Endodermal cell (in vitro differentiated cells): ENCODE measurements at regions not wholly inside any gene's neighbourhood (a gene's known extent, or its start where the extent isn't known, plus 50 kb on each side); places are given as distances from the start of the nearest gene placed in this dataset.

Experiments
- DNase-seq: peaks from one replicate; pipeline ENCODE4 v3.0.0-alpha.2; 2017
- H3K27ac ChIP-seq: 2 replicates; pipeline ENCODE4 v1.5.1; 2013; ENCODE audit warnings: mild to moderate bottlenecking, low read depth, low read length, moderate library complexity
- H3K27me3 ChIP-seq: 2 replicates; pipeline ENCODE4 v1.6.1; 2013; ENCODE audit warnings: mild to moderate bottlenecking, low read length, moderate library complexity; ENCODE audit not compliant: insufficient read depth, control insufficient read depth, poor library complexity, severe bottlenecking
- H3K36me3 ChIP-seq: 2 replicates; pipeline ENCODE4 v1.7.0; 2013; ENCODE audit warnings: mild to moderate bottlenecking, low read length, moderate library complexity; ENCODE audit not compliant: control insufficient read depth, insufficient read depth
- H3K4me1 ChIP-seq: one replicate; pipeline ENCODE4 v1.7.0; 2013; ENCODE audit warnings: low read length; ENCODE audit not compliant: control insufficient read depth, insufficient read depth
- H3K4me3 ChIP-seq: 2 replicates; pipeline ENCODE4 v1.5.1; 2013; ENCODE audit warnings: mild to moderate bottlenecking, low read length, moderate library complexity
- H3K9ac ChIP-seq: 2 replicates; pipeline ENCODE4 v1.6.1; 2013; ENCODE audit warnings: mild to moderate bottlenecking, low read length, moderate library complexity; ENCODE audit not compliant: poor library complexity, severe bottlenecking; ENCODE audit errors: extremely low read depth
- H3K9me3 ChIP-seq: 2 replicates; pipeline ENCODE4 v1.6.1; 2013; ENCODE audit warnings: mild to moderate bottlenecking, low read length, moderate library complexity; ENCODE audit not compliant: control insufficient read depth
- H3K27ac Mint-ChIP-seq: 2 replicates; pipeline ENCODE4 v1.8.0; 2020; ENCODE audit warnings: mixed read lengths
- H3K27me3 Mint-ChIP-seq: 2 replicates; pipeline ENCODE4 v1.8.0; 2021; ENCODE audit warnings: mild to moderate bottlenecking, mixed read lengths; ENCODE audit not compliant: insufficient read depth
- H3K36me3 Mint-ChIP-seq: 2 replicates; pipeline ENCODE4 v1.8.0; 2020; ENCODE audit warnings: low read depth, mixed read lengths
- H3K4me1 Mint-ChIP-seq: 2 replicates; pipeline ENCODE4 v1.8.0; 2020; ENCODE audit warnings: mixed read lengths
- H3K4me3 Mint-ChIP-seq: 2 replicates; pipeline ENCODE4 v1.8.0; 2020; ENCODE audit warnings: mild to moderate bottlenecking, moderate library complexity, mixed read lengths
- H3K9me3 Mint-ChIP-seq: 2 replicates; pipeline ENCODE4 v1.8.0; 2020; ENCODE audit warnings: mild to moderate bottlenecking, mixed read lengths
- WGBS, 2 experiments: methylation state at CpG; one replicate each; pipeline versions ENCODE4 v1.1.5 to v1.1.7; 2013; ENCODE audit warnings: missing lambda C conversion rate in 2 of 2, mixed read lengths in 1 of 2; ENCODE audit not compliant: insufficient coverage in 1 of 2, insufficient read length in 1 of 2; 5-methylcytosine and 5-hydroxymethylcytosine counted together
- TF ChIP-seq, protein P1 (sequence below): fragments of 200-600 bp; sonication (generic); conservative IDR thresholded peaks from 2 replicates; pipeline ENCODE4 v1.5.0; 2021; ENCODE audit warnings: antibody characterized with exemption, mild to moderate bottlenecking

DNA sequence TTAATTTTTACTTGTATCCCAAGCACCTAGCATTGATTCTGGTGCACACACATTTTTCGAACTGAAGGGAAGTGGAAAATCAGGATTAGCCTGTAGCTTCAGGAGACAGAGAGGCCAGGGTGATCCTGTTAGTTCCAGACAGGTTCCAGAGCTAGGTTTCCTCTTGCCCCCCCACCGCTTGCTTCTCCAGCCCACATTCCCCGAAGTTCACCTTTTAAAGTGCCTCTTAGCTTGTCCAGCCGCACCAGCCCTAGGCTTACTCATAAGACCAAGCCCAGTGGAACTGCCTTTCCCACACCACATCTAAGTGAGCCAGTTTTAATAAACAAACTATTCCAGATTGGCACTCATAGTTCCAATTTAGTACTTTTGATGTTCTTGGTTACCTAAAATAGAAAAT lies 898.6 kb upstream of the KLHL29 start:
- H3K9me3 ChIP-seq: peaks cover 15% of the 10 kb centered on the region
- H3K4me1 ChIP-seq: peaks cover 14% of the 10 kb centered on the region
- no peak overlapping the region for H3K9ac ChIP-seq
- peak; percentile 51 for DNase-seq
- H3K4me3 ChIP-seq: no peak overlapping the region
- Mint-ChIP-seq H3K4me3 (no peak overlapping the region), H3K9me3 (peaks cover 18% of the 10 kb centered on the region), H3K27me3 (no peaks in the 10 kb centered on the region), H3K36me3 (peaks cover 12% of the 10 kb centered on the region), H3K4me1 (peaks cover 14% of the 10 kb centered on the region), H3K27ac (no peak overlapping the region)
- no peak overlapping the region for H3K27ac ChIP-seq
- H3K27me3 ChIP-seq: no peaks in the 10 kb centered on the region
- no peaks in the 10 kb centered on the region for H3K36me3 ChIP-seq
- TF ChIP-seq, protein P1, sequence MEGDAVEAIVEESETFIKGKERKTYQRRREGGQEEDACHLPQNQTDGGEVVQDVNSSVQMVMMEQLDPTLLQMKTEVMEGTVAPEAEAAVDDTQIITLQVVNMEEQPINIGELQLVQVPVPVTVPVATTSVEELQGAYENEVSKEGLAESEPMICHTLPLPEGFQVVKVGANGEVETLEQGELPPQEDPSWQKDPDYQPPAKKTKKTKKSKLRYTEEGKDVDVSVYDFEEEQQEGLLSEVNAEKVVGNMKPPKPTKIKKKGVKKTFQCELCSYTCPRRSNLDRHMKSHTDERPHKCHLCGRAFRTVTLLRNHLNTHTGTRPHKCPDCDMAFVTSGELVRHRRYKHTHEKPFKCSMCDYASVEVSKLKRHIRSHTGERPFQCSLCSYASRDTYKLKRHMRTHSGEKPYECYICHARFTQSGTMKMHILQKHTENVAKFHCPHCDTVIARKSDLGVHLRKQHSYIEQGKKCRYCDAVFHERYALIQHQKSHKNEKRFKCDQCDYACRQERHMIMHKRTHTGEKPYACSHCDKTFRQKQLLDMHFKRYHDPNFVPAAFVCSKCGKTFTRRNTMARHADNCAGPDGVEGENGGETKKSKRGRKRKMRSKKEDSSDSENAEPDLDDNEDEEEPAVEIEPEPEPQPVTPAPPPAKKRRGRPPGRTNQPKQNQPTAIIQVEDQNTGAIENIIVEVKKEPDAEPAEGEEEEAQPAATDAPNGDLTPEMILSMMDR: no peak
- WGBS, 2 experiments: 82 to 93% methylated on average over 3 to 4 of the region's 4 CpGs

DNA sequence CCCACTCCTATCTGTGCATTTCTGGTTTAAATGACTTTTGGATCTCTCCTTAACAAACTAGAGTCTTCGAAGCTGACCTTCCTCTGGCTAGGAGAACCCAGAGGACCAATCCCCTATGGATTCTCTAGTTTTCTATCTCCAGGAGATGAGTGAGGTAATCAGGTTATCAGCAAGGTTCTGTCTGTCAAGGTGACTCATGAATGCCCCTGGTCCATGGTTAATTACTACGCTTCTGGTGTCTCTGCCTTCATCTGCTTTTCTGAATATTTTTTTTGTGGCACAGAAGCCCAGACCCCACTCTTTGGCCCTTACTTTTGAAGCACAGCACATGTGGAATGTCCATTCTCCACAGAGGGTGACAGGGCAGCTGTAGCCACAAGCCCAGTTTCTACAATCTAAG lies 897.9 kb upstream of the KLHL29 start:
- TF ChIP-seq, protein P1: no peak
- H3K36me3 ChIP-seq: no peaks in the 10 kb centered on the region
- WGBS, 2 experiments: 86 to 95% methylated on average over 1 to 2 of the region's 2 CpGs
- no peak overlapping the region for H3K27ac Mint-ChIP-seq
- H3K4me1 Mint-ChIP-seq: peaks cover 14% of the 10 kb centered on the region
- H3K36me3 Mint-ChIP-seq: peaks cover 12% of the 10 kb centered on the region
- H3K27me3 Mint-ChIP-seq: no peaks in the 10 kb centered on the region
- no peak for DNase-seq
- H3K4me1 ChIP-seq: peaks cover 14% of the 10 kb centered on the region
- peaks cover 15% of the 10 kb centered on the region for H3K9me3 ChIP-seq
- no peak overlapping the region for H3K9ac ChIP-seq
- H3K4me3 Mint-ChIP-seq: no peak overlapping the region
- H3K4me3 ChIP-seq: peak overlapping the region; percentile 28
- no peaks in the 10 kb centered on the region for H3K27me3 ChIP-seq
- H3K27ac ChIP-seq: no peak overlapping the region
- H3K9me3 Mint-ChIP-seq: peaks cover 19% of the 10 kb centered on the region

DNA sequence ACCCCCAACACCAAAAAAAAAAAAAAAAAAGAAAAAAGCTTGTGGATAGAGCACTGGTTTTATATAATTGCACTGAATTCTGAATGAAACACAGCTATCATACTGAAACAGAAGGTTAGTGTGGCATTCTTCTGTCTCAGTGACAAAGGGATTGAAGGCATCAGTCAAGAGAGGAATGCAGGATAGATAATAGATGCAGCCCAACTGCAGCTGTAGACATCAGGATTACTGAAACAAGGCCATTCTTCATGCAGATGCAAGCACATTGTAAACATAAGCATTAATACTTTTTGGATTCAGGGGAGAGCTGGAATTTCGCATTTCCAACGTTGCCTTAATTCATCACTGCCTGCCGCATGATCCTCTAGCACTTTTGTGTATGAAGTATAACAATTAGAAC lies 897.4 kb upstream of the KLHL29 start:
- peaks cover 15% of the 10 kb centered on the region for H3K9me3 ChIP-seq
- no peak overlapping the region for H3K27ac Mint-ChIP-seq
- H3K27ac ChIP-seq: no peak overlapping the region
- H3K36me3 ChIP-seq: no peaks in the 10 kb centered on the region
- no peaks in the 10 kb centered on the region for H3K27me3 ChIP-seq
- no peaks in the 10 kb centered on the region for H3K27me3 Mint-ChIP-seq
- WGBS, 2 experiments: 80% methylated on average over 3 of the region's 3 CpGs; no CpG with 5 or more reads in 1 of the 2 experiments
- H3K4me1 Mint-ChIP-seq: peaks cover 14% of the 10 kb centered on the region
- DNase-seq: no peak
- peaks cover 19% of the 10 kb centered on the region for H3K9me3 Mint-ChIP-seq
- TF ChIP-seq, protein P1: no peak
- H3K4me1 ChIP-seq: peaks cover 14% of the 10 kb centered on the region
- peak overlapping the region; percentile 28 for H3K4me3 ChIP-seq
- peaks cover 12% of the 10 kb centered on the region for H3K36me3 Mint-ChIP-seq
- no peak overlapping the region for H3K9ac ChIP-seq
- H3K4me3 Mint-ChIP-seq: no peak overlapping the region
